Activated T-cell treated with anti-CD3 and anti-CD28 coated beads, Interleukin-2, amount 50 U/mL, for 4 hours (primary cell): ENCODE measurements at regions not wholly inside any gene's neighbourhood (a gene's known extent, or its start where the extent isn't known, plus 50 kb on each side); places are given as distances from the start of the nearest gene placed in this dataset.

ENCODE experiments used
- ATAC-seq, 2 donors: fragments of 200-7000 bp; cut with Tn5 transposase; one replicate each; pipeline ENCODE4 v1.10.0; 2021
- DNase-seq: peaks from one replicate; pipeline ENCODE4 v3.0.0-alpha.2; 2020
- H3K27me3 Mint-ChIP-seq: one replicate; pipeline ENCODE4 v1.8.0; 2021; ENCODE audit warnings: low read depth, mixed read lengths
- H3K36me3 Mint-ChIP-seq: one replicate; pipeline ENCODE4 v1.8.0; 2022; ENCODE audit warnings: mixed read lengths; ENCODE audit not compliant: insufficient read depth
- H3K4me1 Mint-ChIP-seq: one replicate; pipeline ENCODE4 v1.8.0; 2021; ENCODE audit warnings: low read depth, mixed read lengths
- H3K4me3 Mint-ChIP-seq: one replicate; pipeline ENCODE4 v1.8.0; 2021; ENCODE audit warnings: mild to moderate bottlenecking, moderate library complexity, mixed read lengths
- H3K9me3 Mint-ChIP-seq: one replicate; pipeline ENCODE4 v1.8.0; 2021; ENCODE audit warnings: mixed read lengths

- ATAC-seq (no peak), DNase-seq (no peak)
- no peak overlapping the region for H3K4me3 Mint-ChIP-seq
- peaks cover 6% of the 10 kb centered on the region for H3K27me3 Mint-ChIP-seq
- no peaks in the 10 kb centered on the region for H3K36me3 Mint-ChIP-seq
- H3K4me1 Mint-ChIP-seq, result no peaks in the 10 kb centered on the region
- peaks cover 5% of the 10 kb centered on the region for H3K9me3 Mint-ChIP-seq
Observed at GRCh38 chr7:155986497-155987160, 174.4 kb upstream of the SHH start.

- Mint-ChIP-seq H3K4me3 (no peak overlapping the region), H3K36me3 (no peaks in the 10 kb centered on the region), H3K9me3 (peaks cover 5% of the 10 kb centered on the region), H3K27me3 (peaks cover 6% of the 10 kb centered on the region), H3K4me1 (no peaks in the 10 kb centered on the region)
- ATAC-seq (no peak), DNase-seq (no peak)
Observed at GRCh38 chr7:155985518-155986250, 173.4 kb upstream of the SHH start.

DNA sequence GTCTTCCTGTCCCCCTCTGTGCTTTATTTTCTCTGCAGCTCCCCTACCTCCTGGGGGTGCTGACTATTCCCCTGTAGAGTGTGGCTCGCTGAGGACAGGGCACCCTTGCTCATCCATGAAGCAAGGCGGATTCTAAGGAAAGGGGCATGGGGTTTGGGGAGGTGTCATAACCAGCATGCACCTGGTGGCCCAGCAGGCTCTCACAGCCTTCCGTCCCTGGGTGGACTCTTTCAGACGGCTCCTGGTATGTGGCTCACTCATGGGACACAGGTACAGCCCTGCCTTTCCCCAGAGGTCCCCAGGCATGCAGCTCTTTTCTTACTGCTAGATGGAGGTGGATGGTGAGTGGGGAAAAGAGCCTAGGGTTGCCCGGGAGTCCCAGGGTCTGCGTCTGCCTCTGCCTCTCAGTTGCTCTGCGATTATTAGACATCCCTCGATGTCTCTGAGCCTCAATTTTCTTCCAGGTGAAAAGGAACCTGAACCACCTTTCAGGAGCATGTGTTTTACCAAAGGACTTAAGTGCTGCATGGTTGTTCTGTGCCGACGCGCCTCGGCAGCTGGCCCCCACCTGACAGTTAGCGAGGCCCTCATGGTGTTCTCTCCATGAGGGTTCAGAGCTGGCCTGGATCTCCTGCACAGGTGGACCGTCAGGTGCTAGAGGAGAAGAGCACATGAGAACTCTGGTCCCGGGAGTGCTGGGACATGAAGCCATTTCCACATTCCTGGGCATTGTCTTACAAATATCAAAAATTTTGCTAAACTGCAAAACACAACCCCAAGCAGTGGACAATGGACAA, 172.5 kb upstream of the SHH start:
- no peaks in the 10 kb centered on the region for H3K36me3 Mint-ChIP-seq
- peaks cover 6% of the 10 kb centered on the region for H3K27me3 Mint-ChIP-seq
- peaks cover 5% of the 10 kb centered on the region for H3K9me3 Mint-ChIP-seq
- ATAC-seq (no peak), DNase-seq (peak; percentile 3)
- H3K4me3 Mint-ChIP-seq, result no peak overlapping the region
- no peaks in the 10 kb centered on the region for H3K4me1 Mint-ChIP-seq

GRCh38 chr7:155984028-155984580, 171.8 kb upstream of the SHH start:
- H3K36me3 Mint-ChIP-seq, result no peaks in the 10 kb centered on the region
- H3K4me3 Mint-ChIP-seq, result no peak overlapping the region
- peaks cover 6% of the 10 kb centered on the region for H3K27me3 Mint-ChIP-seq
- ATAC-seq, result no peak
- H3K9me3 Mint-ChIP-seq, result no peaks in the 10 kb centered on the region
- H3K4me1 Mint-ChIP-seq, result no peaks in the 10 kb centered on the region
- no peak for DNase-seq

GRCh38 chr7:155983176-155983815, 171.0 kb upstream of the SHH start:
- Mint-ChIP-seq H3K4me1 (no peaks in the 10 kb centered on the region), H3K27me3 (peaks cover 6% of the 10 kb centered on the region), H3K4me3 (no peak overlapping the region), H3K36me3 (no peaks in the 10 kb centered on the region), H3K9me3 (no peaks in the 10 kb centered on the region)
- DNase-seq (no peak), ATAC-seq (no peak)

GRCh38 chr7:155981703-155982102, 169.4 kb upstream of the SHH start:
- ATAC-seq (no peak), DNase-seq (no peak)
- Mint-ChIP-seq H3K9me3 (no peaks in the 10 kb centered on the region), H3K27me3 (peaks cover 4% of the 10 kb centered on the region), H3K4me1 (no peaks in the 10 kb centered on the region), H3K36me3 (no peaks in the 10 kb centered on the region), H3K4me3 (no peak overlapping the region)

DNA sequence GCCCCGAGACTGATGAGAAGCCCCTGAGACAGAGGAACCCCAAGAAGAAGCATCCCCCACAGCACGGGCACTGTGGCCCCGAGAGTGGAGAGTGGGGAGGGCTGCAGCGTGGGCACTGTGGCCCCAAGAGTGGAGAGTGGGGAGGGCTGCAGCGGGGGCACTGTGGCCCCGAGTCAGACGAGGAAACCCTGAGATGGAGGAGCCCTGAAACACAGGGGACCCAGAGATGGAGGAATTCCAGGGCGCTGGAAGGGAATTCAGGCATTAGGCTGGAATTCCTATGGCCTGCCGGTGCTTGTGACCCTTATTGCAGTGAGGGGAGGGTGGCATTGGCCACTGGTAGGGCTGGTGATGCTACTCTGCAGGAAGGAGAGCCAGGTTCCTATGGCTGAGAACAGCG, 168.6 kb upstream of the SHH start:
- DNase-seq, result no peak
- ATAC-seq, result no peak
- H3K4me1 Mint-ChIP-seq, result no peaks in the 10 kb centered on the region
- H3K4me3 Mint-ChIP-seq, result no peak overlapping the region
- peaks cover 4% of the 10 kb centered on the region for H3K27me3 Mint-ChIP-seq
- no peaks in the 10 kb centered on the region for H3K9me3 Mint-ChIP-seq
- H3K36me3 Mint-ChIP-seq, result no peaks in the 10 kb centered on the region

- no peak for ATAC-seq
- H3K4me1 Mint-ChIP-seq, result no peaks in the 10 kb centered on the region
- H3K4me3 Mint-ChIP-seq, result no peak overlapping the region
- DNase-seq, result no peak
- H3K36me3 Mint-ChIP-seq, result no peaks in the 10 kb centered on the region
- H3K27me3 Mint-ChIP-seq, result peaks cover 4% of the 10 kb centered on the region
- no peaks in the 10 kb centered on the region for H3K9me3 Mint-ChIP-seq
Observed at GRCh38 chr7:155979994-155980393, 167.7 kb upstream of the SHH start.

DNA sequence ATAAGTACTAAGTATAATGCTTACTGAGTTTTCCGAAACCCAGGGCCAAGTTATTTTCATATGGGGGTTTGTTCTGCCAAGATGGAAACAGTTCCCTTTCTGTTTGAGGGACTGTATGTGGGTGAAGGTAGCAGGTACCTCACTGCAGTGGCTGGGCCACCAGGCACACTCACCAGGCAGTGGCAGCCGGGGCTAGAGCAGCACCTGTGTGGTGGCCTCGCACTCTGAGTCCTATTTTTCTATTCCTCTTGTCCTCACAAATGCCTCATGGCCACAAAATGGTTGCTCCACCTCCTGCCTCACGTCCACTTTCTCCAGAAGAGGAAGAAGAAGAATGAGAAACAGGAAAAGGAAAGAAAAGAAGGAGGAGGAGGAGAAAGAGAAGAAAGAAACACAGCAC, 167.3 kb upstream of the SHH start:
- H3K9me3 Mint-ChIP-seq, result no peaks in the 10 kb centered on the region
- H3K4me3 Mint-ChIP-seq, result no peak overlapping the region
- ATAC-seq (no peak), DNase-seq (no peak)
- no peaks in the 10 kb centered on the region for H3K36me3 Mint-ChIP-seq
- H3K27me3 Mint-ChIP-seq, result peaks cover 4% of the 10 kb centered on the region
- H3K4me1 Mint-ChIP-seq, result no peaks in the 10 kb centered on the region

- peaks cover 9% of the 10 kb centered on the region for H3K27me3 Mint-ChIP-seq
- H3K4me3 Mint-ChIP-seq, result no peak overlapping the region
- H3K9me3 Mint-ChIP-seq, result no peaks in the 10 kb centered on the region
- ATAC-seq, result no peak
- no peaks in the 10 kb centered on the region for H3K4me1 Mint-ChIP-seq
- no peak for DNase-seq
- H3K36me3 Mint-ChIP-seq, result no peaks in the 10 kb centered on the region
Observed at GRCh38 chr7:155975490-155975889, 163.2 kb upstream of the SHH start.

DNA sequence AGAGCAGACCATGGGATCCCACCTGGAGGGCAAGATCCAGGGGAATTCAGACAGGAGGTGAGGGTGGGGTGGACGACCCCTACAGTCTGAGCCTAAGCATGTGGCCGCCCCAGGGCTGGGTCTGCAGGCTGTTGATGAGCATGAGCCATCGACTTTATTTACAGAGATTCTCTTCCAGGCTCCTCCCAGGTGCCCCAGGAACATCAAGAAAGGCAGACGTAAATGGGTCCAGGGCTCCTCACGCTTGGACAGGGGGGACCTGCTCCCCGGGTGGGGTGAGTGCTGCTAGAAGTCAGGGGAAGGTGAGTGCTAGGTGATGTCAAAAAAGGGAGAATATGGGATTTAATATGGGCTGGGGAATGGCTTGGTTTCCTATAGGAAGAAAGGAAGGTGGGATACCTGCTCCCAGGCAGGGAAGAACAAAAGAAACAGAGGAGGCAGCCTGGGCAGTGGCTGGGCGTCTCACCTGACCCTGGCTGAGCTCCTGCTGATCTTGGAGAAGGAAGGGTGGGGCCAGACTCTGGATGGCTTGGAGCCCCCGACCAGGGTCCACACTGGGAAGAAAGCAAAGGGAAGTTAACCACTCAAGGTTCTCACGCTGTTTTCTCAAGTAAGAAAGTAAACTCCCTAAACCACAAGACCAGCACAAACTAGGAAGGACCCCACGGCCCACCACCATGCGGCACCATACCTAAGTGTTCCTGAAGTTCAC, 162.1 kb upstream of the SHH start:
- DNase-seq (no peak), ATAC-seq (no peak)
- no peaks in the 10 kb centered on the region for H3K9me3 Mint-ChIP-seq
- no peaks in the 10 kb centered on the region for H3K36me3 Mint-ChIP-seq
- H3K27me3 Mint-ChIP-seq, result peaks cover 9% of the 10 kb centered on the region
- no peak overlapping the region for H3K4me3 Mint-ChIP-seq
- H3K4me1 Mint-ChIP-seq, result no peaks in the 10 kb centered on the region

DNA sequence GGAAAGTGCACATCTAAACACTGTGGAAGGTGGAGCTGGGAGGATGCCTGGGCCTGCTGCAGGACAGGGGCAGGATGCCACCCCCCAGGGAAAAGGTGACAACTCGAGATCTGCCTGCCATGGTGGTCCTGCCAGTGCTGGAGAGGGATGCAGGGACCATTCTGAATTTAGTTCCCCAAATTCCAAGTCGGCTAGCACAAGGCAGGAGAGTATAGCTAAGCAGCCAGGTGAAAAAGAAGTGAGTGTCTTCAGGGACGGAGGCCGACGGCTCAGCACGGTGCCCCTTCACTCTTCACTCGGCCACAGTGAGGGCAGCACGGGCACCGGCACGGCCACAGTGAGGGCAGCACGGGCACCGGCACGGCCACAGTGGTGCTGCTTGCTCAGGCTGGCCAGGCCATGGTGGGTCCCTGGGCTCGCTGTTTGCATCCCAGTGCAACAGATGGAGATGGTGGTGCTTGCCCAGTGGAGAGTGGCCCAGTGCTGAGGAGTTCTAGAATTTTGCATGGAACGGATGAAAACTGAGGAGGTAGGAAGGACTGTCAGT, 161.3 kb upstream of the SHH start:
- no peak for DNase-seq
- no peaks in the 10 kb centered on the region for H3K4me1 Mint-ChIP-seq
- ATAC-seq, result no peak
- H3K36me3 Mint-ChIP-seq, result no peaks in the 10 kb centered on the region
- H3K27me3 Mint-ChIP-seq, result peaks cover 9% of the 10 kb centered on the region
- no peaks in the 10 kb centered on the region for H3K9me3 Mint-ChIP-seq
- H3K4me3 Mint-ChIP-seq, result no peak overlapping the region

DNA sequence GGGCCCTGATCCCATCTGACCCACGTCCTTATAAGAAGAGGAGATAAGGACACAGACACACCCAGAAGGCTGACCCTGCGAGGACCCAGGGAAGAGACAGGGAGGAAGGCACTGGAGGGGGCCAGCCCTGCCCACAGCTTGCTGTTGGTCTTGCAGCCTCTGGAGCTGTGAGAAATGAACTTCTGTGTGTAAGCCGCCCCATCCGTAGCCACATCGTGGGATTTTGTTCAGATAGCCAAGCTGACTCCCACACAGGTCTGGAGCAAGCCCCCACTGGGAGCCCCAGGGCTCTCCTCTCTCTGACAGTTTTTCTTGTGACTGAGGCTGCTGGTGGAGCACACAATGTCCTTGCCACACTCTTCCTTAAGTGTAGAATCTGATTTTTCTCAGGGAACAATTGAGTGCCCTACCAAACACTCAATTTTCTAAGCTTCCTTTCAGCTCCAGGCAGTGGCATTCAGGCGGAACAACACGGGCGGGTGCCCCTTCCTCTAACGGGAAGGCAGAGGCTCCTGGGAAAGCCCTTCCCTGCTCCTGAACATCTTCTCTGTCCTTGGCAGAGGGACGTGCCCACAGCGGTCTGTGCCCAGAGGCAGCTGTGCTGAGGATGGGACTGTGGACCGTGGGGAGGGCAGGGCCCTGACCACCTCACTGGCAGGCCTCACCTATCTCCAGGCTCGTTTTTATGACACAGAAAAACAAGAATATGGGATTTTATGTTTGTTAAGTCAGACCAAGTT, 160.6 kb upstream of the SHH start:
- Mint-ChIP-seq H3K4me1 (no peaks in the 10 kb centered on the region), H3K4me3 (no peak overlapping the region), H3K27me3 (peaks cover 9% of the 10 kb centered on the region), H3K36me3 (no peaks in the 10 kb centered on the region), H3K9me3 (no peaks in the 10 kb centered on the region)
- DNase-seq (no peak), ATAC-seq (no peak)
